ENCODE measurements at regions not wholly inside any gene's neighbourhood (a gene's known extent, or its start where the extent isn't known, plus 50 kb on each side); places are given as distances from the start of the nearest gene placed in this dataset.

DNA sequence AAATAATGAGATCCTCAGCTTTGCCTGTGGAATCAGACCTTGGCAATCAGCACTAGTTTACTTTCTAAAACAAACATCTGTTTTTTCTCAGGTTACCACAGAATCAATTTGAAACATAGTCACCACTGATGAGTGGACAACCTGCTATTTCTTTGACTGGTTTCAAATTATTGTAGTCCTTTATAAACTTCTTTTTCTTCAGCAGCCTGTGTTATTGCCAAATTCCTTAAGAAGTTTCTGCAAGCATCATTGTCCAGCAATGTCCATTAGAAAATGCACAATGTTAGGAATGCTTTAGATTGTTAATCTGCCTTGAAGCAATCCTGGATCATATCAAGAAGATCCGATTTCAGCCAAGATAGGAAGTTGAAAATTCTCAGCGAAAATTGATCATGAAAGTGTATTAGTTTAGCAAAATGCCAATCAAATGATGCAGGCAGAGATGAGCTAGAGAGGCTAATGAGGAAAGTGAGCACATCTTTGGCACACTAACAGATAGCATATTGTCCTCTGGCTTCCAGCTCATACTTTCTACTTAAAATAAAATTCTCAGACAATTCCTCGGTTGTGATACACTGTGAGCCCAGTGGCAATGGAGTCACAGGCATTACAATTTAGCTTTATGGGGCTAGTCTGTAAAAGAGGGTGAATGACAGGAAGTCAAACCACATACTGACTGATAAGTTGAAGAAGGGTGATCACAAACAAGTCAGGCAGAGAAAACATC, 270.6 kb downstream of the SLITRK6 start:
- H3K36me3 ChIP-seq (ENCODE audit: control insufficient read depth in 2 of 2, insufficient read depth in 2 of 2, low read length in 1 of 2), result no peaks in the 10 kb centered on the region
- no peaks in the 10 kb centered on the region for H3K27me3 ChIP-seq (replicated peaks in 1 of 2; ENCODE audit: control insufficient read depth in 2 of 2, insufficient read depth in 2 of 2, low read length in 1 of 2)
- no peak overlapping the region for H3K27ac ChIP-seq (ENCODE audit: control insufficient read depth, insufficient read depth)
- in situ Hi-C loops (cut with MboI) (no loop called here), intact Hi-C loops (cut with micrococcal nuclease; ENCODE audit: unreplicated experiment) (no loop called here)
- H3K79me2 ChIP-seq (ENCODE audit: control insufficient read depth, insufficient read depth, low read length), result no peaks in the 10 kb centered on the region
- no peak overlapping the region for H3K4me3 ChIP-seq
- H3K9ac ChIP-seq (ENCODE audit: control insufficient read depth, insufficient read depth, low read length), result no peak overlapping the region
- SMC1A ChIA-PET (ENCODE audit: uncharacterized antibody, unreplicated experiment), result interaction anchor here (2.0 kb wide), 1 partner anchor 8 kb away, joined by 7 read pairs; no protein-coding TSS in a partner anchor
- TF ChIP-seq, protein P1, sequence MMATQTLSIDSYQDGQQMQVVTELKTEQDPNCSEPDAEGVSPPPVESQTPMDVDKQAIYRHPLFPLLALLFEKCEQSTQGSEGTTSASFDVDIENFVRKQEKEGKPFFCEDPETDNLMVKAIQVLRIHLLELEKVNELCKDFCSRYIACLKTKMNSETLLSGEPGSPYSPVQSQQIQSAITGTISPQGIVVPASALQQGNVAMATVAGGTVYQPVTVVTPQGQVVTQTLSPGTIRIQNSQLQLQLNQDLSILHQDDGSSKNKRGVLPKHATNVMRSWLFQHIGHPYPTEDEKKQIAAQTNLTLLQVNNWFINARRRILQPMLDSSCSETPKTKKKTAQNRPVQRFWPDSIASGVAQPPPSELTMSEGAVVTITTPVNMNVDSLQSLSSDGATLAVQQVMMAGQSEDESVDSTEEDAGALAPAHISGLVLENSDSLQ (IDR thresholded peaks at IDR 0.05), result no peak
- DNase-seq (ENCODE audit: low read depth, low spot score) (no peak), ATAC-seq (no peak), FAIRE-seq (no peak)
- H4K20me1 ChIP-seq (ENCODE audit: control insufficient read depth, insufficient read depth), result no peaks in the 10 kb centered on the region
- H3K4me1 ChIP-seq (ENCODE audit: control insufficient read depth, insufficient read depth, low read length), result no peaks in the 10 kb centered on the region
- H2AFZ ChIP-seq (ENCODE audit: control insufficient read depth, low read depth, low read length), result no peak overlapping the region
- WGBS (ENCODE audit: insufficient coverage, insufficient replicate concordance, low lambda C conversion rate, missing lambda C conversion rate), result 10% methylated on average over 3 of the region's 3 CpGs
- RAD21 ChIA-PET (ENCODE audit: unreplicated experiment), result no interaction called here
- H3K4me2 ChIP-seq (ENCODE audit: control insufficient read depth, insufficient read depth), result no peak overlapping the region
- CTCF ChIA-PET, result interaction anchor here (0.5 kb wide), 1 partner anchor 149 kb away, joined by 3 read pairs; no protein-coding TSS in a partner anchor
- BruUV-seq (replicated peaks), result no TSS peak
- H3K9me3 ChIP-seq (replicated peaks; ENCODE audit: control insufficient read depth, insufficient read depth, low read length), result no peaks in the 10 kb centered on the region
- POLR2A ChIA-PET, result no interaction called here

DNA sequence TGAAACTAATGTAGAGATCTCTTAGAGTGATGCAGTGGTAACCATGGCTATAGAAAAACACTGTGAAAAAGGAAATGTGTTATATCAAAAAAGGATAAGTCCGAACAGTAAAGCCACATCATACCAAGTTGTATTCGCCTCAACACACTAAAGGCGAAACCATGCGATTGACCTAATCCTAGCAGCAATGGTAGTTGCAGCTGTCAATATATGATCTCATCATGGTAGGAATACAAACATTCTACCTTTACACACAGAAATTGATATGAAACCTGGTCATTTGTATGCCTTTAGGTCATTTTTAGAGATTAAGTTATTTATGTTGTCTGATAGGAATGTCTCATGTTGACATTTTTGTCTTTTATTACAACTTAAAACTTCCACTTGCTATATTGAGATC, 271.9 kb downstream of the SLITRK6 start:
- no TSS peak for BruUV-seq (replicated peaks)
- ChIA-PET RAD21 (ENCODE audit: unreplicated experiment) (no interaction called here), CTCF (no interaction called here), POLR2A (no interaction called here), SMC1A (ENCODE audit: uncharacterized antibody, unreplicated experiment) (no interaction called here)
- no peak overlapping the region for H3K4me2 ChIP-seq (ENCODE audit: control insufficient read depth, insufficient read depth)
- DNase-seq (ENCODE audit: low read depth, low spot score) (no peak), ATAC-seq (no peak), FAIRE-seq (no peak)
- H3K4me3 ChIP-seq, result no peak overlapping the region
- intact Hi-C loops (cut with micrococcal nuclease; ENCODE audit: unreplicated experiment), result no loop called here
- no peaks in the 10 kb centered on the region for H3K9me3 ChIP-seq (replicated peaks; ENCODE audit: control insufficient read depth, insufficient read depth, low read length)
- H3K36me3 ChIP-seq (ENCODE audit: control insufficient read depth in 2 of 2, insufficient read depth in 2 of 2, low read length in 1 of 2), result no peaks in the 10 kb centered on the region
- no peaks in the 10 kb centered on the region for H4K20me1 ChIP-seq (ENCODE audit: control insufficient read depth, insufficient read depth)
- H3K4me1 ChIP-seq (ENCODE audit: control insufficient read depth, insufficient read depth, low read length), result no peaks in the 10 kb centered on the region
- H2AFZ ChIP-seq (ENCODE audit: control insufficient read depth, low read depth, low read length), result no peak overlapping the region
- 55% methylated on average over 4 of the region's 4 CpGs for WGBS (ENCODE audit: insufficient coverage, insufficient replicate concordance, low lambda C conversion rate, missing lambda C conversion rate)
- no peak overlapping the region for H3K9ac ChIP-seq (ENCODE audit: control insufficient read depth, insufficient read depth, low read length)
- H3K27me3 ChIP-seq (replicated peaks in 1 of 2; ENCODE audit: control insufficient read depth in 2 of 2, insufficient read depth in 2 of 2, low read length in 1 of 2), result no peaks in the 10 kb centered on the region
- in situ Hi-C loops (cut with MboI), result no loop called here
- no peaks in the 10 kb centered on the region for H3K79me2 ChIP-seq (ENCODE audit: control insufficient read depth, insufficient read depth, low read length)
- no peak overlapping the region for H3K27ac ChIP-seq (ENCODE audit: control insufficient read depth, insufficient read depth)
- TF ChIP-seq CEBPB (IDR thresholded peaks at IDR 0.05; ENCODE audit: borderline replicate concordance in 1 of 2, low read depth in 2 of 2, low read length in 2 of 2) (no peak), RFX5 (IDR thresholded peaks at IDR 0.05; ENCODE audit: low read depth, low read length) (no peak), YBX1 (IDR thresholded peaks at IDR 0.05) (no peak), IKZF2 (IDR thresholded peaks at IDR 0.05) (no peak), ZZZ3 (IDR thresholded peaks at IDR 0.05; ENCODE audit: control insufficient read depth, insufficient read length, low read depth) (no peak)
- TF ChIP-seq, protein P2, sequence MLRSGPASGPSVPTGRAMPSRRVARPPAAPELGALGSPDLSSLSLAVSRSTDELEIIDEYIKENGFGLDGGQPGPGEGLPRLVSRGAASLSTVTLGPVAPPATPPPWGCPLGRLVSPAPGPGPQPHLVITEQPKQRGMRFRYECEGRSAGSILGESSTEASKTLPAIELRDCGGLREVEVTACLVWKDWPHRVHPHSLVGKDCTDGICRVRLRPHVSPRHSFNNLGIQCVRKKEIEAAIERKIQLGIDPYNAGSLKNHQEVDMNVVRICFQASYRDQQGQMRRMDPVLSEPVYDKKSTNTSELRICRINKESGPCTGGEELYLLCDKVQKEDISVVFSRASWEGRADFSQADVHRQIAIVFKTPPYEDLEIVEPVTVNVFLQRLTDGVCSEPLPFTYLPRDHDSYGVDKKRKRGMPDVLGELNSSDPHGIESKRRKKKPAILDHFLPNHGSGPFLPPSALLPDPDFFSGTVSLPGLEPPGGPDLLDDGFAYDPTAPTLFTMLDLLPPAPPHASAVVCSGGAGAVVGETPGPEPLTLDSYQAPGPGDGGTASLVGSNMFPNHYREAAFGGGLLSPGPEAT (IDR thresholded peaks at IDR 0.05; ENCODE audit: low read depth), result no peak
- TF ChIP-seq, protein P3, sequence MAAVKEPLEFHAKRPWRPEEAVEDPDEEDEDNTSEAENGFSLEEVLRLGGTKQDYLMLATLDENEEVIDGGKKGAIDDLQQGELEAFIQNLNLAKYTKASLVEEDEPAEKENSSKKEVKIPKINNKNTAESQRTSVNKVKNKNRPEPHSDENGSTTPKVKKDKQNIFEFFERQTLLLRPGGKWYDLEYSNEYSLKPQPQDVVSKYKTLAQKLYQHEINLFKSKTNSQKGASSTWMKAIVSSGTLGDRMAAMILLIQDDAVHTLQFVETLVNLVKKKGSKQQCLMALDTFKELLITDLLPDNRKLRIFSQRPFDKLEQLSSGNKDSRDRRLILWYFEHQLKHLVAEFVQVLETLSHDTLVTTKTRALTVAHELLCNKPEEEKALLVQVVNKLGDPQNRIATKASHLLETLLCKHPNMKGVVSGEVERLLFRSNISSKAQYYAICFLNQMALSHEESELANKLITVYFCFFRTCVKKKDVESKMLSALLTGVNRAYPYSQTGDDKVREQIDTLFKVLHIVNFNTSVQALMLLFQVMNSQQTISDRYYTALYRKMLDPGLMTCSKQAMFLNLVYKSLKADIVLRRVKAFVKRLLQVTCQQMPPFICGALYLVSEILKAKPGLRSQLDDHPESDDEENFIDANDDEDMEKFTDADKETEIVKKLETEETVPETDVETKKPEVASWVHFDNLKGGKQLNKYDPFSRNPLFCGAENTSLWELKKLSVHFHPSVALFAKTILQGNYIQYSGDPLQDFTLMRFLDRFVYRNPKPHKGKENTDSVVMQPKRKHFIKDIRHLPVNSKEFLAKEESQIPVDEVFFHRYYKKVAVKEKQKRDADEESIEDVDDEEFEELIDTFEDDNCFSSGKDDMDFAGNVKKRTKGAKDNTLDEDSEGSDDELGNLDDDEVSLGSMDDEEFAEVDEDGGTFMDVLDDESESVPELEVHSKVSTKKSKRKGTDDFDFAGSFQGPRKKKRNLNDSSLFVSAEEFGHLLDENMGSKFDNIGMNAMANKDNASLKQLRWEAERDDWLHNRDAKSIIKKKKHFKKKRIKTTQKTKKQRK (IDR thresholded peaks at IDR 0.05; ENCODE audit: low read depth, low read length), result no peak
- TF ChIP-seq, protein P4, sequence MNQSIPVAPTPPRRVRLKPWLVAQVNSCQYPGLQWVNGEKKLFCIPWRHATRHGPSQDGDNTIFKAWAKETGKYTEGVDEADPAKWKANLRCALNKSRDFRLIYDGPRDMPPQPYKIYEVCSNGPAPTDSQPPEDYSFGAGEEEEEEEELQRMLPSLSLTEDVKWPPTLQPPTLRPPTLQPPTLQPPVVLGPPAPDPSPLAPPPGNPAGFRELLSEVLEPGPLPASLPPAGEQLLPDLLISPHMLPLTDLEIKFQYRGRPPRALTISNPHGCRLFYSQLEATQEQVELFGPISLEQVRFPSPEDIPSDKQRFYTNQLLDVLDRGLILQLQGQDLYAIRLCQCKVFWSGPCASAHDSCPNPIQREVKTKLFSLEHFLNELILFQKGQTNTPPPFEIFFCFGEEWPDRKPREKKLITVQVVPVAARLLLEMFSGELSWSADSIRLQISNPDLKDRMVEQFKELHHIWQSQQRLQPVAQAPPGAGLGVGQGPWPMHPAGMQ (IDR thresholded peaks at IDR 0.05; ENCODE audit: borderline replicate concordance), result no peak
